Liver (tissue), 3 donors: ENCODE measurements at regions not wholly inside any gene's neighbourhood (a gene's known extent, or its start where the extent isn't known, plus 50 kb on each side); places are given as distances from the start of the nearest gene placed in this dataset.

Experiments
- FOXA1 ChIP-seq: IDR thresholded peaks from 2 replicates; pipeline ENCODE4 v1.6.1; 2016; ENCODE audit warnings: antibody characterized with exemption
- GABPA ChIP-seq, 2 donors: IDR thresholded peaks in 1 of 2; conservative IDR thresholded peaks in 1 of 2; 2 replicates each; pipeline ENCODE4 v1.6.1; 2016; ENCODE audit warnings: antibody characterized with exemption in 2 of 2, mild to moderate bottlenecking in 1 of 2, moderate library complexity in 1 of 2
- RAD21 ChIP-seq, 2 donors: IDR thresholded peaks; 2 replicates each; pipeline ENCODE4 v1.6.1; 2016; ENCODE audit warnings: antibody characterized with exemption in 2 of 2, mild to moderate bottlenecking in 2 of 2
- RXRA ChIP-seq, 2 donors: IDR thresholded peaks; 2 replicates each; pipeline ENCODE4 v1.6.1; 2017 to 2018; ENCODE audit warnings: antibody characterized with exemption in 2 of 2, mild to moderate bottlenecking in 1 of 2
- SP1 ChIP-seq: IDR thresholded peaks from 2 replicates; pipeline ENCODE4 v1.6.1; 2018; ENCODE audit warnings: antibody characterized with exemption, mild to moderate bottlenecking
- TAF1 ChIP-seq: conservative IDR thresholded peaks from 2 replicates; pipeline ENCODE4 v1.6.1; 2016; ENCODE audit warnings: antibody characterized with exemption, mild to moderate bottlenecking
- YY1 ChIP-seq: IDR thresholded peaks from 2 replicates; pipeline ENCODE4 v1.6.1; 2016; ENCODE audit warnings: antibody characterized with exemption, mild to moderate bottlenecking
- TF ChIP-seq, protein P1 (sequence below): fragments of 150-350 bp; IDR thresholded peaks from 2 replicates; pipeline ENCODE4 v1.5.1; 2017; ENCODE audit warnings: improper control_type of control experiment, low read depth, low read length; ENCODE audit not compliant: missing input control
- TF ChIP-seq, protein P2 (sequence below): IDR thresholded peaks from 2 replicates; pipeline ENCODE4 v1.6.1; 2016; ENCODE audit warnings: antibody characterized with exemption
- TF ChIP-seq, protein P3 (sequence below): IDR thresholded peaks from 2 replicates; pipeline ENCODE4 v1.6.1; 2016; ENCODE audit warnings: antibody characterized with exemption
- TF ChIP-seq, protein P4 (sequence below): IDR thresholded peaks from 2 replicates; pipeline ENCODE4 v1.6.1; 2016; ENCODE audit warnings: antibody characterized with exemption, mild to moderate bottlenecking
- TF ChIP-seq, protein P5 (sequence below): IDR thresholded peaks from 2 replicates; pipeline ENCODE4 v1.6.1; 2016; ENCODE audit warnings: antibody characterized with exemption
- donor health status: healthy.
- donor health status: healthy.

DNA sequence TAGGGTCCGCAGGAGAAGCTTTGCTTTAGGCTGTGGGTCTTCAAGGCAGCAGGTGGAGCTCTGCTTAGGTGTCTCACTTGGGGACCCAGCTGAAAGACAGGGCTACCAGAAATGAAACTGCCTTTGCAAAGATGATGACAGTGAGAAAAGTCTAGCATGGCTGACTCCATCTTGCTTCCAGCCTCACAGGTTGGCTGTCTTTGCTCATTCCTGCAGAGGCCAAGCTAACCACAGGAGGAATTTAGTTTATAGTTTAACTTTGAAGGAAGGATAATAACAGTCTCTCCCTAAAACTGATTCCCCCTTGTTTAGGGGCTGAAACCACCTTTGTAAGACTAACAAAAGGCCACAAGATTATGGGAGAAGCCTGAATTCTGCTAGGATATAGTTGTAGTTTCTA is 252.4 kb downstream of the UQCRFS1 start:
- TF ChIP-seq YY1 (no peak), TAF1 (no peak), SP1 (no peak), RXRA (IDR thresholded peaks at IDR 0.05) (no peak), RAD21 (IDR thresholded peaks at IDR 0.05) (no peak), FOXA1 (no peak), GABPA (IDR thresholded peaks at IDR 0.05 in 1 of 2, conservative IDR thresholded peaks at IDR 0.05 in 1 of 2) (no peak)
- TF ChIP-seq, protein P1, sequence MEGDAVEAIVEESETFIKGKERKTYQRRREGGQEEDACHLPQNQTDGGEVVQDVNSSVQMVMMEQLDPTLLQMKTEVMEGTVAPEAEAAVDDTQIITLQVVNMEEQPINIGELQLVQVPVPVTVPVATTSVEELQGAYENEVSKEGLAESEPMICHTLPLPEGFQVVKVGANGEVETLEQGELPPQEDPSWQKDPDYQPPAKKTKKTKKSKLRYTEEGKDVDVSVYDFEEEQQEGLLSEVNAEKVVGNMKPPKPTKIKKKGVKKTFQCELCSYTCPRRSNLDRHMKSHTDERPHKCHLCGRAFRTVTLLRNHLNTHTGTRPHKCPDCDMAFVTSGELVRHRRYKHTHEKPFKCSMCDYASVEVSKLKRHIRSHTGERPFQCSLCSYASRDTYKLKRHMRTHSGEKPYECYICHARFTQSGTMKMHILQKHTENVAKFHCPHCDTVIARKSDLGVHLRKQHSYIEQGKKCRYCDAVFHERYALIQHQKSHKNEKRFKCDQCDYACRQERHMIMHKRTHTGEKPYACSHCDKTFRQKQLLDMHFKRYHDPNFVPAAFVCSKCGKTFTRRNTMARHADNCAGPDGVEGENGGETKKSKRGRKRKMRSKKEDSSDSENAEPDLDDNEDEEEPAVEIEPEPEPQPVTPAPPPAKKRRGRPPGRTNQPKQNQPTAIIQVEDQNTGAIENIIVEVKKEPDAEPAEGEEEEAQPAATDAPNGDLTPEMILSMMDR: no peak
- TF ChIP-seq, protein P2, sequence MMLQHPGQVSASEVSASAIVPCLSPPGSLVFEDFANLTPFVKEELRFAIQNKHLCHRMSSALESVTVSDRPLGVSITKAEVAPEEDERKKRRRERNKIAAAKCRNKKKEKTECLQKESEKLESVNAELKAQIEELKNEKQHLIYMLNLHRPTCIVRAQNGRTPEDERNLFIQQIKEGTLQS: no peak
- TF ChIP-seq, protein P3, sequence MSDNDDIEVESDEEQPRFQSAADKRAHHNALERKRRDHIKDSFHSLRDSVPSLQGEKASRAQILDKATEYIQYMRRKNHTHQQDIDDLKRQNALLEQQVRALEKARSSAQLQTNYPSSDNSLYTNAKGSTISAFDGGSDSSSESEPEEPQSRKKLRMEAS: no peak
- TF ChIP-seq, protein P4, sequence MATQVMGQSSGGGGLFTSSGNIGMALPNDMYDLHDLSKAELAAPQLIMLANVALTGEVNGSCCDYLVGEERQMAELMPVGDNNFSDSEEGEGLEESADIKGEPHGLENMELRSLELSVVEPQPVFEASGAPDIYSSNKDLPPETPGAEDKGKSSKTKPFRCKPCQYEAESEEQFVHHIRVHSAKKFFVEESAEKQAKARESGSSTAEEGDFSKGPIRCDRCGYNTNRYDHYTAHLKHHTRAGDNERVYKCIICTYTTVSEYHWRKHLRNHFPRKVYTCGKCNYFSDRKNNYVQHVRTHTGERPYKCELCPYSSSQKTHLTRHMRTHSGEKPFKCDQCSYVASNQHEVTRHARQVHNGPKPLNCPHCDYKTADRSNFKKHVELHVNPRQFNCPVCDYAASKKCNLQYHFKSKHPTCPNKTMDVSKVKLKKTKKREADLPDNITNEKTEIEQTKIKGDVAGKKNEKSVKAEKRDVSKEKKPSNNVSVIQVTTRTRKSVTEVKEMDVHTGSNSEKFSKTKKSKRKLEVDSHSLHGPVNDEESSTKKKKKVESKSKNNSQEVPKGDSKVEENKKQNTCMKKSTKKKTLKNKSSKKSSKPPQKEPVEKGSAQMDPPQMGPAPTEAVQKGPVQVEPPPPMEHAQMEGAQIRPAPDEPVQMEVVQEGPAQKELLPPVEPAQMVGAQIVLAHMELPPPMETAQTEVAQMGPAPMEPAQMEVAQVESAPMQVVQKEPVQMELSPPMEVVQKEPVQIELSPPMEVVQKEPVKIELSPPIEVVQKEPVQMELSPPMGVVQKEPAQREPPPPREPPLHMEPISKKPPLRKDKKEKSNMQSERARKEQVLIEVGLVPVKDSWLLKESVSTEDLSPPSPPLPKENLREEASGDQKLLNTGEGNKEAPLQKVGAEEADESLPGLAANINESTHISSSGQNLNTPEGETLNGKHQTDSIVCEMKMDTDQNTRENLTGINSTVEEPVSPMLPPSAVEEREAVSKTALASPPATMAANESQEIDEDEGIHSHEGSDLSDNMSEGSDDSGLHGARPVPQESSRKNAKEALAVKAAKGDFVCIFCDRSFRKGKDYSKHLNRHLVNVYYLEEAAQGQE: no peak
- TF ChIP-seq, protein P5, sequence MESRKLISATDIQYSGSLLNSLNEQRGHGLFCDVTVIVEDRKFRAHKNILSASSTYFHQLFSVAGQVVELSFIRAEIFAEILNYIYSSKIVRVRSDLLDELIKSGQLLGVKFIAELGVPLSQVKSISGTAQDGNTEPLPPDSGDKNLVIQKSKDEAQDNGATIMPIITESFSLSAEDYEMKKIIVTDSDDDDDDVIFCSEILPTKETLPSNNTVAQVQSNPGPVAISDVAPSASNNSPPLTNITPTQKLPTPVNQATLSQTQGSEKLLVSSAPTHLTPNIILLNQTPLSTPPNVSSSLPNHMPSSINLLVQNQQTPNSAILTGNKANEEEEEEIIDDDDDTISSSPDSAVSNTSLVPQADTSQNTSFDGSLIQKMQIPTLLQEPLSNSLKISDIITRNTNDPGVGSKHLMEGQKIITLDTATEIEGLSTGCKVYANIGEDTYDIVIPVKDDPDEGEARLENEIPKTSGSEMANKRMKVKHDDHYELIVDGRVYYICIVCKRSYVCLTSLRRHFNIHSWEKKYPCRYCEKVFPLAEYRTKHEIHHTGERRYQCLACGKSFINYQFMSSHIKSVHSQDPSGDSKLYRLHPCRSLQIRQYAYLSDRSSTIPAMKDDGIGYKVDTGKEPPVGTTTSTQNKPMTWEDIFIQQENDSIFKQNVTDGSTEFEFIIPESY: no peak
